ENCODE measurements at regions not wholly inside any gene's neighbourhood (a gene's known extent, or its start where the extent isn't known, plus 50 kb on each side); places are given as distances from the start of the nearest gene placed in this dataset.

- TF ChIP-seq POLR2A (IDR thresholded peaks at IDR 0.05) (no peak), POLR2AphosphoS5 (IDR thresholded peaks at IDR 0.05) (no peak), CTCF (IDR thresholded peaks at IDR 0.05 in 8 of 11, conservative IDR thresholded peaks at IDR 0.05 in 3 of 11) (no peak)
Observed at GRCh38 chr3:154943981-154944380, 136.1 kb upstream of the MME start.

Measured in spleen (tissue), 7 donors.